Sigmoid colon (tissue), 3 donors: ENCODE measurements at regions not wholly inside any gene's neighbourhood (a gene's known extent, or its start where the extent isn't known, plus 50 kb on each side); places are given as distances from the start of the nearest gene placed in this dataset.

Experiments
- POLR2A ChIP-seq, 2 donors: fragments of 450-650 bp; IDR thresholded peaks; one replicate each; pipeline ENCODE4 v1.6.1; 2016; ENCODE audit warnings: antibody characterized with exemption in 2 of 2, mild to moderate bottlenecking in 2 of 2, moderate library complexity in 2 of 2
- TF ChIP-seq, protein P1 (sequence below), 4 experiments: fragments of 450-650 bp in 3 of 4; fragments of 200-600 bp in 1 of 4; IDR thresholded peaks; one replicate each; pipeline ENCODE4 v1.5.1; 2016 to 2019; ENCODE audit warnings: antibody characterized with exemption in 4 of 4, mild to moderate bottlenecking in 3 of 4, moderate library complexity in 2 of 4

DNA sequence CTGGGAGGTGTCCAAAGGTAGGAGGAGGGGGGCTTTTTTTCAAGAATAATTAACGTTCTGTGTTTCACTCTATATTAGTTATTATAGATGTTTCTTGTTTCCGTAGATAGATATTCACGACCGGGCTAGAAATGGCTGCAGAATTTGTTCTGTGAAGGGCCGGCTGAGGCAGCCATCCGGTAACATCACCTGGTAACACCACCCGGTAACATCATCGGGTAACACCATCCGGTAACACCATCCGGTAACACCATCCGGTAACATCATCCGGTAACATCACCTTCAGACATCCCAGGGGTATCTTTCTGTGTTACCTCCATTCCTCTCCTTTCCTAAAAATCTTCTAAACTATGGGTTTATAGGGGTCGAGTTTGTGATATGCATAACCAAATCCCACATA, 1336.7 kb upstream of the TMEM132C start:
- TF ChIP-seq, protein P1, sequence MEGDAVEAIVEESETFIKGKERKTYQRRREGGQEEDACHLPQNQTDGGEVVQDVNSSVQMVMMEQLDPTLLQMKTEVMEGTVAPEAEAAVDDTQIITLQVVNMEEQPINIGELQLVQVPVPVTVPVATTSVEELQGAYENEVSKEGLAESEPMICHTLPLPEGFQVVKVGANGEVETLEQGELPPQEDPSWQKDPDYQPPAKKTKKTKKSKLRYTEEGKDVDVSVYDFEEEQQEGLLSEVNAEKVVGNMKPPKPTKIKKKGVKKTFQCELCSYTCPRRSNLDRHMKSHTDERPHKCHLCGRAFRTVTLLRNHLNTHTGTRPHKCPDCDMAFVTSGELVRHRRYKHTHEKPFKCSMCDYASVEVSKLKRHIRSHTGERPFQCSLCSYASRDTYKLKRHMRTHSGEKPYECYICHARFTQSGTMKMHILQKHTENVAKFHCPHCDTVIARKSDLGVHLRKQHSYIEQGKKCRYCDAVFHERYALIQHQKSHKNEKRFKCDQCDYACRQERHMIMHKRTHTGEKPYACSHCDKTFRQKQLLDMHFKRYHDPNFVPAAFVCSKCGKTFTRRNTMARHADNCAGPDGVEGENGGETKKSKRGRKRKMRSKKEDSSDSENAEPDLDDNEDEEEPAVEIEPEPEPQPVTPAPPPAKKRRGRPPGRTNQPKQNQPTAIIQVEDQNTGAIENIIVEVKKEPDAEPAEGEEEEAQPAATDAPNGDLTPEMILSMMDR (IDR thresholded peaks at IDR 0.05): no peak
- TF ChIP-seq POLR2A (IDR thresholded peaks at IDR 0.05): no peak
